ENCODE measurements at regions not wholly inside any gene's neighbourhood (a gene's known extent, or its start where the extent isn't known, plus 50 kb on each side); places are given as distances from the start of the nearest gene placed in this dataset.

DNA sequence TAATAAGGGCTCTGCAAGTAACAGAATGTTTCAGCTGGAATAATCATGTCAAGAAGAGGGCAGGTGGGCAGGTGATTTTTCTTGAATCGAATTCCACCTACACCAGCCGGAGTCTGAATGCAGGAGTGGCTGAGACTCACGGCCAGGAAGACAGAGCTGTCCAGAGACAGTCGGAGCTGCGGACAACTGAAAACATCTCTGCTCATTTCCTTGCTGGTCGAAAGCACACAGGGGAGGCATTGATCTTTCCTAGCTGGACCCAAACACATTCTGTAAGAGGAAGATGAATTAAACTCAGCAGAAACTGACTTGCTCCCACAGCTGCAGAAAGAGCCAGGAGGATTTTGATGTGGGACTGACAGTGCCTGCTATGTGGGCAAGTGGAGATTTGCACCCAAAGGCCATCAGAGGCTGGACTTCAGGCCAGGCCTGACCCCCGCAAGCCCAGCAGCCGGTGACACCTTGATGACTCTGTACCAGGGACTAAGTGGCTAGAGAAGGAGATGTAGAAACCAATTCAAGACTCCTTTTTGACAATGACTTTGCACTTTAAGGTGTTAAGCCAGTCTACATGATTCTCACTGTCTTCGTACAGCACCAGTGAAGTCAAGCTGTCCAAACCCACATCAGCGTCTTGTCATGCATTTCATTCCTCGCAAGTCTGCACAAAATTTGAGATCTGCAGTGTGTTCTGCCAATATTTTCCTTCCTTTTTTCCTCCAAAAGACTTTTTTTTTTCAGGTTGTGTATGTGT lies 169.4 kb downstream of the TEX36 start:
- ATAC-seq (no peak), DNase-seq (ENCODE audit: low read depth, low spot score) (no peak)
- H3K9ac ChIP-seq (ENCODE audit: low read length): no peak overlapping the region
- CTCF ChIA-PET: interaction anchor here (1.7 kb wide), 1 partner anchor 9 kb away, joined by 13 read pairs; no protein-coding TSS in a partner anchor
- H3K27me3 ChIP-seq (ENCODE audit: insufficient read depth, low read length): peaks cover 6% of the 10 kb centered on the region; the same call in 1 of the 2 replicates
- intact Hi-C loops (cut with micrococcal nuclease): no loop called here
- no peak overlapping the region for H3K4me2 ChIP-seq (ENCODE audit: low read length)
- RAD21 ChIA-PET (ENCODE audit: low non-redundant PET in 1 of 2, low total read pairs in 2 of 2, uncharacterized antibody in 2 of 2, unreplicated experiment in 2 of 2): no interaction called here
- H3K27ac ChIP-seq (ENCODE audit: low read depth, low read length): no peak overlapping the region
- H3K36me3 ChIP-seq (ENCODE audit: control insufficient read depth in 1 of 2, insufficient read depth in 2 of 2, low read length in 2 of 2): no peaks in the 10 kb centered on the region
- H3K4me1 ChIP-seq (ENCODE audit: control insufficient read depth in 1 of 2, insufficient read depth in 2 of 2, low read length in 2 of 2): no peaks in the 10 kb centered on the region
- POLR2A ChIA-PET: no interaction called here
- BruUV-seq (replicated peaks): no TSS peak
- H4K20me1 ChIP-seq (ENCODE audit: insufficient read depth): no peaks in the 10 kb centered on the region
- H3K79me2 ChIP-seq (ENCODE audit: insufficient read depth, low read length): no peaks in the 10 kb centered on the region
- no peaks in the 10 kb centered on the region for H3K9me2 ChIP-seq (ENCODE audit: insufficient read depth)
- H3K4me3 ChIP-seq (replicated peaks in 1 of 2; ENCODE audit: low read depth in 1 of 2, low read length in 2 of 2): no peak overlapping the region
- TF ChIP-seq FOSL1 (IDR thresholded peaks at IDR 0.05; ENCODE audit: low read depth) (no peak), RAD21 (IDR thresholded peaks at IDR 0.05; ENCODE audit: low read depth) (no peak), MAX (IDR thresholded peaks at IDR 0.05) (no peak), ZBTB33 (IDR thresholded peaks at IDR 0.05; ENCODE audit: extremely low read depth, insufficient replicate concordance, low read length) (no peak), EZH2 (IDR thresholded peaks at IDR 0.05) (no peak), ZNF274 (IDR thresholded peaks at IDR 0.05; ENCODE audit: low read depth, low read length) (no peak), EZH2phosphoT487 (IDR thresholded peaks at IDR 0.05; ENCODE audit: borderline replicate concordance) (no peak), POLR2A (IDR thresholded peaks at IDR 0.05; ENCODE audit: borderline replicate concordance, extremely low read depth, insufficient read depth, insufficient read length) (no peak), EGR1 (IDR thresholded peaks at IDR 0.05; ENCODE audit: low read depth) (no peak), SRF (IDR thresholded peaks at IDR 0.05; ENCODE audit: low read depth) (no peak), CBX3 (IDR thresholded peaks at IDR 0.05; ENCODE audit: low read depth) (no peak), ELF1 (IDR thresholded peaks at IDR 0.05; ENCODE audit: borderline replicate concordance, low read depth) (no peak), ZFX (IDR thresholded peaks at IDR 0.05) (no peak), YY1 (IDR thresholded peaks at IDR 0.05; ENCODE audit: extremely low read depth, insufficient replicate concordance, low read depth, low read length) (no peak)
- TF ChIP-seq, protein P1, sequence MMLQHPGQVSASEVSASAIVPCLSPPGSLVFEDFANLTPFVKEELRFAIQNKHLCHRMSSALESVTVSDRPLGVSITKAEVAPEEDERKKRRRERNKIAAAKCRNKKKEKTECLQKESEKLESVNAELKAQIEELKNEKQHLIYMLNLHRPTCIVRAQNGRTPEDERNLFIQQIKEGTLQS (IDR thresholded peaks at IDR 0.05): no peak
- TF ChIP-seq, protein P2, sequence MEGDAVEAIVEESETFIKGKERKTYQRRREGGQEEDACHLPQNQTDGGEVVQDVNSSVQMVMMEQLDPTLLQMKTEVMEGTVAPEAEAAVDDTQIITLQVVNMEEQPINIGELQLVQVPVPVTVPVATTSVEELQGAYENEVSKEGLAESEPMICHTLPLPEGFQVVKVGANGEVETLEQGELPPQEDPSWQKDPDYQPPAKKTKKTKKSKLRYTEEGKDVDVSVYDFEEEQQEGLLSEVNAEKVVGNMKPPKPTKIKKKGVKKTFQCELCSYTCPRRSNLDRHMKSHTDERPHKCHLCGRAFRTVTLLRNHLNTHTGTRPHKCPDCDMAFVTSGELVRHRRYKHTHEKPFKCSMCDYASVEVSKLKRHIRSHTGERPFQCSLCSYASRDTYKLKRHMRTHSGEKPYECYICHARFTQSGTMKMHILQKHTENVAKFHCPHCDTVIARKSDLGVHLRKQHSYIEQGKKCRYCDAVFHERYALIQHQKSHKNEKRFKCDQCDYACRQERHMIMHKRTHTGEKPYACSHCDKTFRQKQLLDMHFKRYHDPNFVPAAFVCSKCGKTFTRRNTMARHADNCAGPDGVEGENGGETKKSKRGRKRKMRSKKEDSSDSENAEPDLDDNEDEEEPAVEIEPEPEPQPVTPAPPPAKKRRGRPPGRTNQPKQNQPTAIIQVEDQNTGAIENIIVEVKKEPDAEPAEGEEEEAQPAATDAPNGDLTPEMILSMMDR (IDR thresholded peaks at IDR 0.05 in 2 of 3, conservative IDR thresholded peaks at IDR 0.05 in 1 of 3; ENCODE audit: borderline replicate concordance in 1 of 3, insufficient read depth in 1 of 3, low read depth in 2 of 3, low read length in 2 of 3): no peak
- TF ChIP-seq, protein P3, sequence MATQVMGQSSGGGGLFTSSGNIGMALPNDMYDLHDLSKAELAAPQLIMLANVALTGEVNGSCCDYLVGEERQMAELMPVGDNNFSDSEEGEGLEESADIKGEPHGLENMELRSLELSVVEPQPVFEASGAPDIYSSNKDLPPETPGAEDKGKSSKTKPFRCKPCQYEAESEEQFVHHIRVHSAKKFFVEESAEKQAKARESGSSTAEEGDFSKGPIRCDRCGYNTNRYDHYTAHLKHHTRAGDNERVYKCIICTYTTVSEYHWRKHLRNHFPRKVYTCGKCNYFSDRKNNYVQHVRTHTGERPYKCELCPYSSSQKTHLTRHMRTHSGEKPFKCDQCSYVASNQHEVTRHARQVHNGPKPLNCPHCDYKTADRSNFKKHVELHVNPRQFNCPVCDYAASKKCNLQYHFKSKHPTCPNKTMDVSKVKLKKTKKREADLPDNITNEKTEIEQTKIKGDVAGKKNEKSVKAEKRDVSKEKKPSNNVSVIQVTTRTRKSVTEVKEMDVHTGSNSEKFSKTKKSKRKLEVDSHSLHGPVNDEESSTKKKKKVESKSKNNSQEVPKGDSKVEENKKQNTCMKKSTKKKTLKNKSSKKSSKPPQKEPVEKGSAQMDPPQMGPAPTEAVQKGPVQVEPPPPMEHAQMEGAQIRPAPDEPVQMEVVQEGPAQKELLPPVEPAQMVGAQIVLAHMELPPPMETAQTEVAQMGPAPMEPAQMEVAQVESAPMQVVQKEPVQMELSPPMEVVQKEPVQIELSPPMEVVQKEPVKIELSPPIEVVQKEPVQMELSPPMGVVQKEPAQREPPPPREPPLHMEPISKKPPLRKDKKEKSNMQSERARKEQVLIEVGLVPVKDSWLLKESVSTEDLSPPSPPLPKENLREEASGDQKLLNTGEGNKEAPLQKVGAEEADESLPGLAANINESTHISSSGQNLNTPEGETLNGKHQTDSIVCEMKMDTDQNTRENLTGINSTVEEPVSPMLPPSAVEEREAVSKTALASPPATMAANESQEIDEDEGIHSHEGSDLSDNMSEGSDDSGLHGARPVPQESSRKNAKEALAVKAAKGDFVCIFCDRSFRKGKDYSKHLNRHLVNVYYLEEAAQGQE (IDR thresholded peaks at IDR 0.05; ENCODE audit: low read depth): no peak
- H2AFZ ChIP-seq (ENCODE audit: low read depth, low read length, poor library complexity, severe bottlenecking): no peak overlapping the region
- H3K9me3 ChIP-seq (ENCODE audit: control insufficient read depth in 1 of 2, insufficient read depth in 1 of 2, low read depth in 1 of 2, low read length in 2 of 2): no peaks in the 10 kb centered on the region

All from HCT116 (cell line).